DND-41 (cell line): ENCODE measurements at regions not wholly inside any gene's neighbourhood (a gene's known extent, or its start where the extent isn't known, plus 50 kb on each side); places are given as distances from the start of the nearest gene placed in this dataset.

Source experiments
- ATAC-seq: fragments of 200-7000 bp; cut with Tn5 transposase; 3 replicates; pipeline ENCODE4 v1.9.1; 2021; ENCODE audit warnings: low read depth; ENCODE audit not compliant: insufficient read depth
- DNase-seq: peaks from one replicate; pipeline ENCODE4 v3.0.0-alpha.2; 2020
- H2AFZ ChIP-seq: 2 replicates; pipeline ENCODE4 v1.6.0; 2012; ENCODE audit warnings: low read depth, low read length
- H3K27ac ChIP-seq: 2 replicates; pipeline ENCODE4 v1.5.1; 2012; ENCODE audit warnings: low read length, inconsistent platforms
- H3K27me3 ChIP-seq: fragments of 200-600 bp; sonication (generic); 2 replicates; pipeline ENCODE4 v1.6.0; 2012; ENCODE audit warnings: low read length, mild to moderate bottlenecking, inconsistent platforms; ENCODE audit not compliant: insufficient read depth, poor library complexity
- H3K36me3 ChIP-seq: 2 replicates; pipeline ENCODE4 v1.5.1; 2012; ENCODE audit warnings: low read length, inconsistent platforms; ENCODE audit not compliant: insufficient read depth
- H3K4me1 ChIP-seq: 2 replicates; pipeline ENCODE4 v1.5.1; 2012; ENCODE audit warnings: mild to moderate bottlenecking, low read length; ENCODE audit not compliant: insufficient read depth
- H3K4me2 ChIP-seq: 2 replicates; pipeline ENCODE4 v1.6.0; 2012; ENCODE audit warnings: mild to moderate bottlenecking, moderate library complexity, low read length, inconsistent platforms; ENCODE audit not compliant: insufficient read depth
- H3K4me3 ChIP-seq, 2 experiments: fragments of 200-600 bp in 1 of 2; shearing (Covaris generic) in 1 of 2; 2 replicates each; pipeline ENCODE4 v1.5.1; 2012 to 2016; ENCODE audit warnings: inconsistent platforms in 2 of 2, low read length in 2 of 2, mild to moderate bottlenecking in 2 of 2, low read depth in 1 of 2, moderate library complexity in 1 of 2
- H3K79me2 ChIP-seq: 2 replicates; pipeline ENCODE4 v1.6.0; 2012; ENCODE audit warnings: low read length, inconsistent platforms; ENCODE audit not compliant: insufficient read depth
- H3K9ac ChIP-seq: 2 replicates; pipeline ENCODE4 v1.6.0; 2012; ENCODE audit warnings: low read depth, mild to moderate bottlenecking, inconsistent platforms, low read length, moderate library complexity
- H3K9me3 ChIP-seq: 2 replicates; pipeline ENCODE4 v1.5.1; 2012; ENCODE audit warnings: low read length, moderate library complexity, mild to moderate bottlenecking, inconsistent platforms; ENCODE audit not compliant: insufficient read depth, severe bottlenecking
- H4K20me1 ChIP-seq: 2 replicates; pipeline ENCODE4 v1.6.0; 2012; ENCODE audit warnings: low read length; ENCODE audit not compliant: insufficient read depth
- EZH2 ChIP-seq: IDR thresholded peaks from 3 replicates; pipeline ENCODE4 v1.6.1; 2012; ENCODE audit warnings: borderline replicate concordance, low read depth, mild to moderate bottlenecking, moderate library complexity, low read length, inconsistent platforms; ENCODE audit not compliant: severe bottlenecking
- TF ChIP-seq, protein P1 (sequence below): IDR thresholded peaks from 2 replicates; pipeline ENCODE4 v1.5.1; 2012; ENCODE audit warnings: borderline replicate concordance, low read length, moderate library complexity, mild to moderate bottlenecking; ENCODE audit not compliant: poor library complexity, severe bottlenecking; ENCODE audit errors: extremely low read depth

DNA sequence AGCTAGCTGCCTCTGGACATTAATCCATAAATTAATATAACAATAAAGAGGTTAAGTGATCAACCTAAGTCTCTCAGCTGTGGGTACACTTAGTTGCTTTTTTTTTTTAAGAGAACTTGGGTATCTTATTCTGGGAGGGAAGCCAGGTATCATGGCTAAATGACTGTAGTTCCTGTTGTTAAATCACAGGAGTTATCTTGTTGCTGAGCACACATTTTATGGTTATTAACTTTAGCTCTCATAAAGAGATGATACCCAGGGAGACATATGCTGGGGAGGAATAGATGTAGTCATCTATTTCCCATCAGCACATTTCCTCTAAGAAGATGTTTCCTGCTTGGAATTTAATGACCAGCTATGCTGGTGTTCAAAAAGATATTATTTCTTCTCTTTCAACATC is 227.8 kb downstream of the PTGER3 start:
- DNase-seq (no peak), ATAC-seq (no peak)
- no peaks in the 10 kb centered on the region for H3K79me2 ChIP-seq

GRCh38 chr1:70820396-70820795 is 227.2 kb downstream of the PTGER3 start:
- Histone ChIP-seq H3K4me3 (no peak overlapping the region), H2AFZ (no peak overlapping the region), H3K9me3 (no peaks in the 10 kb centered on the region), H3K79me2 (no peaks in the 10 kb centered on the region), H3K9ac (no peak overlapping the region), H3K4me1 (no peaks in the 10 kb centered on the region), H3K4me2 (no peak overlapping the region), H4K20me1 (no peaks in the 10 kb centered on the region), H3K36me3 (no peaks in the 10 kb centered on the region), H3K27ac (no peak overlapping the region), H3K27me3 (no peaks in the 10 kb centered on the region)
- no peak for DNase-seq
- TF ChIP-seq, protein P1, sequence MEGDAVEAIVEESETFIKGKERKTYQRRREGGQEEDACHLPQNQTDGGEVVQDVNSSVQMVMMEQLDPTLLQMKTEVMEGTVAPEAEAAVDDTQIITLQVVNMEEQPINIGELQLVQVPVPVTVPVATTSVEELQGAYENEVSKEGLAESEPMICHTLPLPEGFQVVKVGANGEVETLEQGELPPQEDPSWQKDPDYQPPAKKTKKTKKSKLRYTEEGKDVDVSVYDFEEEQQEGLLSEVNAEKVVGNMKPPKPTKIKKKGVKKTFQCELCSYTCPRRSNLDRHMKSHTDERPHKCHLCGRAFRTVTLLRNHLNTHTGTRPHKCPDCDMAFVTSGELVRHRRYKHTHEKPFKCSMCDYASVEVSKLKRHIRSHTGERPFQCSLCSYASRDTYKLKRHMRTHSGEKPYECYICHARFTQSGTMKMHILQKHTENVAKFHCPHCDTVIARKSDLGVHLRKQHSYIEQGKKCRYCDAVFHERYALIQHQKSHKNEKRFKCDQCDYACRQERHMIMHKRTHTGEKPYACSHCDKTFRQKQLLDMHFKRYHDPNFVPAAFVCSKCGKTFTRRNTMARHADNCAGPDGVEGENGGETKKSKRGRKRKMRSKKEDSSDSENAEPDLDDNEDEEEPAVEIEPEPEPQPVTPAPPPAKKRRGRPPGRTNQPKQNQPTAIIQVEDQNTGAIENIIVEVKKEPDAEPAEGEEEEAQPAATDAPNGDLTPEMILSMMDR, result no peak
- TF ChIP-seq EZH2, result no peak
- ATAC-seq, result no peak

More for the DNA sequence above, 227.8 kb downstream of the PTGER3 start:
- Histone ChIP-seq H3K9ac (no peak overlapping the region), H2AFZ (no peak overlapping the region), H3K36me3 (no peaks in the 10 kb centered on the region), H3K9me3 (no peaks in the 10 kb centered on the region), H3K27ac (no peak overlapping the region), H3K4me2 (no peak overlapping the region), H3K27me3 (no peaks in the 10 kb centered on the region), H4K20me1 (no peaks in the 10 kb centered on the region), H3K4me3 (no peak overlapping the region), H3K4me1 (no peaks in the 10 kb centered on the region)
- TF ChIP-seq EZH2, result no peak
- TF ChIP-seq, protein P1, result no peak

- no peaks in the 10 kb centered on the region for H3K27me3 ChIP-seq
- no peaks in the 10 kb centered on the region for H4K20me1 ChIP-seq
- H3K4me3 ChIP-seq, result no peak overlapping the region
- H3K4me2 ChIP-seq, result no peak overlapping the region
- no peak for TF ChIP-seq EZH2
- TF ChIP-seq, protein P1, result no peak
- H3K79me2 ChIP-seq, result no peaks in the 10 kb centered on the region
- ATAC-seq (no peak), DNase-seq (no peak)
- H2AFZ ChIP-seq, result no peak overlapping the region
- H3K9me3 ChIP-seq, result no peaks in the 10 kb centered on the region
- no peak overlapping the region for H3K27ac ChIP-seq
- no peak overlapping the region for H3K9ac ChIP-seq
- no peaks in the 10 kb centered on the region for H3K36me3 ChIP-seq
- no peaks in the 10 kb centered on the region for H3K4me1 ChIP-seq
Observed at GRCh38 chr1:70820995-70821394, 226.6 kb downstream of the PTGER3 start.

DNA sequence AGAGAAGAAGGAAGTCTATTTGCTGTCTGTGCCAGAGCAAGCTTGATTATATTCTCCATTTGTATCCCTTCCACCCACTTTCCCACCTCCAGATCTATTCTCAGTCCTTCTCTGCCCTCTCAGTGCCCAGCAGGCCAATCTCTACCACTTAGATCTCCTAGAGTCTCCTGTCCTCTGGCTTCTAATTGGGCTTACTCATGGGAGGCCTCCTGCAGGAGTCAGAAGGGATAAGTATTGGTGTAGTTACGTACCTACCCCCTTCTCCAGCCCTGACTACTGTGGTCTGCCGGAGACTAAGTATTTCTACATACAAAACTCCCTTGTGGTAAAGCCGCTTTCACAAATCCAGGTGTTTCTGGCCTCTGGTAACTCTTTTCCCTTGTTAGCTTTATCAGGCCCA is 221.2 kb downstream of the PTGER3 start:
- Histone ChIP-seq H3K4me3 (no peak overlapping the region), H4K20me1 (no peaks in the 10 kb centered on the region), H3K9me3 (no peaks in the 10 kb centered on the region), H3K27ac (no peak overlapping the region), H3K4me2 (no peak overlapping the region), H3K36me3 (no peaks in the 10 kb centered on the region), H2AFZ (no peak overlapping the region), H3K4me1 (no peaks in the 10 kb centered on the region), H3K27me3 (no peaks in the 10 kb centered on the region), H3K9ac (no peak overlapping the region), H3K79me2 (no peaks in the 10 kb centered on the region)
- DNase-seq (no peak), ATAC-seq (no peak)
- TF ChIP-seq, protein P1, result no peak
- no peak for TF ChIP-seq EZH2
